H1 (cell line): ENCODE measurements at regions not wholly inside any gene's neighbourhood (a gene's known extent, or its start where the extent isn't known, plus 50 kb on each side); places are given as distances from the start of the nearest gene placed in this dataset.

Experiments
- BACH1 ChIP-seq: IDR thresholded peaks from 2 replicates; pipeline ENCODE4 v1.6.1; 2012; ENCODE audit warnings: low read length, improper control_type of control experiment
- HDAC6 ChIP-seq: IDR thresholded peaks from one replicate; pipeline ENCODE4 v1.7.1; 2012; ENCODE audit warnings: low read depth, mild to moderate bottlenecking, inconsistent platforms, low read length, moderate library complexity
- SIN3A ChIP-seq, 2 experiments: IDR thresholded peaks in 1 of 2; conservative IDR thresholded peaks in 1 of 2; 2 replicates each; pipeline ENCODE4 v1.6.1; 2011 to 2012; ENCODE audit warnings: low read length in 2 of 2, improper control_type of control experiment in 1 of 2, low read depth in 1 of 2, mild to moderate bottlenecking in 1 of 2
- TF ChIP-seq, protein P1 (sequence below): fragments of 300-600 bp; sonication (generic); IDR thresholded peaks from 2 replicates; pipeline ENCODE4 v1.7.1; 2012; ENCODE audit warnings: low read length, moderate library complexity, mild to moderate bottlenecking, inconsistent platforms; ENCODE audit not compliant: insufficient replicate concordance

DNA sequence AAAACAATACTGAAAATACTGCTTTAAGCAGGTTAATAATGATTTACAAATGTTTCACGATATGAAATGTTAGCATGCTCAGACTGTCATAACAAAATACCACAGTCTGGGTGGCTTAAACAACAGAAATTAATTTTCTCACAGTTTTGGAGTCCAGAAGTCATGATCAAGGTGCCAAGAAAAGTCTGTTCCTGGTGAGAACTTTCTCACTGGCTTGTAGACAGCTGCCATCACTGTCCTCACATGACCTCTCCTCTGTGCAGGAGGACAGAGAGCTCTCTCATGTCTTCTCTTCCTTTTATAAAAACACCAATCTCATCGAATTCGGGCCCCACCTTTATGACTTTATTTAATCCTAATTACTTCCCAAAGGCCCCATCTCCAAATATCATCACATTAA, 426.7 kb downstream of the KLHL13 start (continued):
- TF ChIP-seq, protein P1, sequence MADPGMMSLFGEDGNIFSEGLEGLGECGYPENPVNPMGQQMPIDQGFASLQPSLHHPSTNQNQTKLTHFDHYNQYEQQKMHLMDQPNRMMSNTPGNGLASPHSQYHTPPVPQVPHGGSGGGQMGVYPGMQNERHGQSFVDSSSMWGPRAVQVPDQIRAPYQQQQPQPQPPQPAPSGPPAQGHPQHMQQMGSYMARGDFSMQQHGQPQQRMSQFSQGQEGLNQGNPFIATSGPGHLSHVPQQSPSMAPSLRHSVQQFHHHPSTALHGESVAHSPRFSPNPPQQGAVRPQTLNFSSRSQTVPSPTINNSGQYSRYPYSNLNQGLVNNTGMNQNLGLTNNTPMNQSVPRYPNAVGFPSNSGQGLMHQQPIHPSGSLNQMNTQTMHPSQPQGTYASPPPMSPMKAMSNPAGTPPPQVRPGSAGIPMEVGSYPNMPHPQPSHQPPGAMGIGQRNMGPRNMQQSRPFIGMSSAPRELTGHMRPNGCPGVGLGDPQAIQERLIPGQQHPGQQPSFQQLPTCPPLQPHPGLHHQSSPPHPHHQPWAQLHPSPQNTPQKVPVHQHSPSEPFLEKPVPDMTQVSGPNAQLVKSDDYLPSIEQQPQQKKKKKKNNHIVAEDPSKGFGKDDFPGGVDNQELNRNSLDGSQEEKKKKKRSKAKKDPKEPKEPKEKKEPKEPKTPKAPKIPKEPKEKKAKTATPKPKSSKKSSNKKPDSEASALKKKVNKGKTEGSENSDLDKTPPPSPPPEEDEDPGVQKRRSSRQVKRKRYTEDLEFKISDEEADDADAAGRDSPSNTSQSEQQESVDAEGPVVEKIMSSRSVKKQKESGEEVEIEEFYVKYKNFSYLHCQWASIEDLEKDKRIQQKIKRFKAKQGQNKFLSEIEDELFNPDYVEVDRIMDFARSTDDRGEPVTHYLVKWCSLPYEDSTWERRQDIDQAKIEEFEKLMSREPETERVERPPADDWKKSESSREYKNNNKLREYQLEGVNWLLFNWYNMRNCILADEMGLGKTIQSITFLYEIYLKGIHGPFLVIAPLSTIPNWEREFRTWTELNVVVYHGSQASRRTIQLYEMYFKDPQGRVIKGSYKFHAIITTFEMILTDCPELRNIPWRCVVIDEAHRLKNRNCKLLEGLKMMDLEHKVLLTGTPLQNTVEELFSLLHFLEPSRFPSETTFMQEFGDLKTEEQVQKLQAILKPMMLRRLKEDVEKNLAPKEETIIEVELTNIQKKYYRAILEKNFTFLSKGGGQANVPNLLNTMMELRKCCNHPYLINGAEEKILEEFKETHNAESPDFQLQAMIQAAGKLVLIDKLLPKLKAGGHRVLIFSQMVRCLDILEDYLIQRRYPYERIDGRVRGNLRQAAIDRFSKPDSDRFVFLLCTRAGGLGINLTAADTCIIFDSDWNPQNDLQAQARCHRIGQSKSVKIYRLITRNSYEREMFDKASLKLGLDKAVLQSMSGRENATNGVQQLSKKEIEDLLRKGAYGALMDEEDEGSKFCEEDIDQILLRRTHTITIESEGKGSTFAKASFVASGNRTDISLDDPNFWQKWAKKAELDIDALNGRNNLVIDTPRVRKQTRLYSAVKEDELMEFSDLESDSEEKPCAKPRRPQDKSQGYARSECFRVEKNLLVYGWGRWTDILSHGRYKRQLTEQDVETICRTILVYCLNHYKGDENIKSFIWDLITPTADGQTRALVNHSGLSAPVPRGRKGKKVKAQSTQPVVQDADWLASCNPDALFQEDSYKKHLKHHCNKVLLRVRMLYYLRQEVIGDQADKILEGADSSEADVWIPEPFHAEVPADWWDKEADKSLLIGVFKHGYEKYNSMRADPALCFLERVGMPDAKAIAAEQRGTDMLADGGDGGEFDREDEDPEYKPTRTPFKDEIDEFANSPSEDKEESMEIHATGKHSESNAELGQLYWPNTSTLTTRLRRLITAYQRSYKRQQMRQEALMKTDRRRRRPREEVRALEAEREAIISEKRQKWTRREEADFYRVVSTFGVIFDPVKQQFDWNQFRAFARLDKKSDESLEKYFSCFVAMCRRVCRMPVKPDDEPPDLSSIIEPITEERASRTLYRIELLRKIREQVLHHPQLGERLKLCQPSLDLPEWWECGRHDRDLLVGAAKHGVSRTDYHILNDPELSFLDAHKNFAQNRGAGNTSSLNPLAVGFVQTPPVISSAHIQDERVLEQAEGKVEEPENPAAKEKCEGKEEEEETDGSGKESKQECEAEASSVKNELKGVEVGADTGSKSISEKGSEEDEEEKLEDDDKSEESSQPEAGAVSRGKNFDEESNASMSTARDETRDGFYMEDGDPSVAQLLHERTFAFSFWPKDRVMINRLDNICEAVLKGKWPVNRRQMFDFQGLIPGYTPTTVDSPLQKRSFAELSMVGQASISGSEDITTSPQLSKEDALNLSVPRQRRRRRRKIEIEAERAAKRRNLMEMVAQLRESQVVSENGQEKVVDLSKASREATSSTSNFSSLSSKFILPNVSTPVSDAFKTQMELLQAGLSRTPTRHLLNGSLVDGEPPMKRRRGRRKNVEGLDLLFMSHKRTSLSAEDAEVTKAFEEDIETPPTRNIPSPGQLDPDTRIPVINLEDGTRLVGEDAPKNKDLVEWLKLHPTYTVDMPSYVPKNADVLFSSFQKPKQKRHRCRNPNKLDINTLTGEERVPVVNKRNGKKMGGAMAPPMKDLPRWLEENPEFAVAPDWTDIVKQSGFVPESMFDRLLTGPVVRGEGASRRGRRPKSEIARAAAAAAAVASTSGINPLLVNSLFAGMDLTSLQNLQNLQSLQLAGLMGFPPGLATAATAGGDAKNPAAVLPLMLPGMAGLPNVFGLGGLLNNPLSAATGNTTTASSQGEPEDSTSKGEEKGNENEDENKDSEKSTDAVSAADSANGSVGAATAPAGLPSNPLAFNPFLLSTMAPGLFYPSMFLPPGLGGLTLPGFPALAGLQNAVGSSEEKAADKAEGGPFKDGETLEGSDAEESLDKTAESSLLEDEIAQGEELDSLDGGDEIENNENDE = no peak
- TF ChIP-seq HDAC6 (no peak), SIN3A (conservative IDR thresholded peaks at IDR 0.05 in 1 of 2, IDR thresholded peaks at IDR 0.05 in 1 of 2; ENCODE audit: low read depth in 1 of 2, low read length in 2 of 2) (no peak), BACH1 (no peak)
